RPMI7951 (cell line): ENCODE measurements at regions not wholly inside any gene's neighbourhood (a gene's known extent, or its start where the extent isn't known, plus 50 kb on each side); places are given as distances from the start of the nearest gene placed in this dataset.

Source experiments
- DNase-seq: peaks from one replicate; pipeline ENCODE4 v3.0.0-alpha.2; 2012; ENCODE audit warnings: low read depth

DNA sequence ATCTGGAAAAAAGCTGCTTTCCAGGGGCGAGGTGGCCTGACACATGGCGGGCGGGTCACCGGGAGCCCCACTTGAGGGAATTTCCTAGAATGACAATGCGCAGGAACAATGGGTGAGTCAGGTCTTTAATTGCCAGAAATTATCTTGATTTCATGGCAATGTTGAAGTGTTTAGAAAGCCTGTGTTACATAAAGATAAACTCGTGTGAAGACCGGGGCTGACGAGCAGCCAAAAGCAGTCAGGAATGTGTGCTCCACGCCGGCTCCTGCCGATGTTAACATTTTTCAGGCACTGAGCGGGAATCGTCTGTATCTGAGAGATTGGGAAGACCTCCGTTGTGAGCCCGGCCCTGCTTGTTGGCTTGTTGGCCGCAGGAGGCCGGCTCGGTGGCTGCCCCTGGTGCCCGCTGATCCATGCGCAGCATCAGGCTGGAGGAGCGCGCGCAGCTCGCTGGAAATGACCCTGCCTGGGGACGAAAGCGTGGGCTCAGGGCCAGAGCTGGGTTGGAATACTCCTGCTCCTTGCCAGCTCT is 353.1 kb downstream of the FOXL1 start:
- peak; percentile 92 for DNase-seq

DNA sequence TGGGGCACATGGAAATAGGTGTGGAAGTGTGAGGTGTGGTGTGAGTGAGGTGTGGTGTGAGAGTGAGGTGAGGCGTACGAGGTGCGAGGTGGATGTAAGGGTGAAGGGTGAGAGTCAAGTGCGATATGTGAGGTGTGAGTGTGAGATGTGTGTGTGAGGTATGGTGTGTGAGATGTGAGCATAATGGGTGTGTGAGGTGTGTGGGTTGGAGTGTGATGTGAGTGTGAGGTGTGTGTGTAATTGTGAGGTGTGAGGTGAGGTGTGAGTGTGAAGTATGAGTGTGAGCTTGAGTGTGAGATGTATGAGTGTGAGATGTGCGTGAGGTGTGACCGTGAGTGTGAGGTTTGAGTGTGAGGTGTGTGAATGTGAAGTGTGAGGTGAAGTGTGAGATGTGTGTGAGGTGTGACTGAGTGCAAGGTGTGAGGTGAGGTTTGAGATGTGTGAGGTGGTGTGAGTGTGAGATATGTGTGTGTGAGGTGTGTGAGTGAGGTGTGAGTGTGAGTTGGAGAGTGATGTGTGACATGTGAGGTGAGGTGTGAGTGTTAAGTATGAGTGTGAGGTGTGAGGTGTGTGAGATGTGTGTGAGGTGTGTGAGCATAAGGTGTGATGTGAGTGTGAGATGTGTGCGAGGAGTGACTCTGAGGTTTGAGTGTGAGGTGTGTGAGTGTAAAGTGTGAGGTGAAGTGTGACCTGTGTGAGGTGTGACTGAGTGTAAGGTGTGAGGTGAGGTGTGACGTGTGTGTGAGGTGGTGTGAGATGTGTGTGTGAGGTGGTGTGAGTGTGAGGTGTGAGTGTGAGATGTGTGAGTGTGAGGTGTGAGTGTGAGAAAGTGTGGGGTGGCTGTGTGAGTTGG is 354.0 kb downstream of the FOXL1 start:
- no peak for DNase-seq

DNA sequence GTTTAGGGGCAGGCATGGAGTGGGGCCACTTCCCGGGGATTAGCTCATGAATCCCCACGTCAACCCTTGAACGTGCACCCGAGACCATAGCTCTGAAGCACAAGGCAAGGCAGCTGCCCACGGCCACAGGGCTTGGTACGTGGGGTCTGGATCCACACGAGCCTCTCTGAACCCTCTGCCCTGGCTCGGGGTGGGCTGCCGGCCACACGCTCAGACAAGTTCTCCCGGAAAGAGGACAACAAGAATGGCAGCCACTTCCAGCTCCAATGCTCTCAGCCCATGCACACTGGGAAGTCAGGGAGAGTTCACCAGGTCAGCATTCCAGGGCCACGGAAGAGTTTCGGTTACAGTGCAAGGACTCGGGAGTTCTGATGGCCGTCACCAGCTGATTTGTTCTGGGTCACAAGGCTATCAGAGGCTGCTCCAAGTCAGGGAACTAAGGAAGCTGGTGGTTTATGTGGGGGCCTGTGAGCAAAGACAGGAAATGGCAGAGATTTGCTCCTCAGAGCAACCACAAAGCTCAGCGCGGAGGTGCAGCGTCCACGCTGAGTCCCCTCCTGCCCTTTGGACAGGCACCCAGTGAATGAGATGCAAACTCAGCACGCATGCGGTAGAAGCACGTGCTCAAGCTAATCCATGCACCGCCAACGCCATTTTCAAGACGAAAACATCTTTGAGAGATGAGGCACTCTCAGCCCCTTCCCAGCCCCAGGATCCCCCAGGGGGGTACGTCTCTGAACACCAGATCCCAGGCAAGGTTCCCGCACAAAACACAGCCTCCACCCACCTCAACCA is 356.4 kb downstream of the FOXL1 start:
- peak; percentile 80 for DNase-seq

DNA sequence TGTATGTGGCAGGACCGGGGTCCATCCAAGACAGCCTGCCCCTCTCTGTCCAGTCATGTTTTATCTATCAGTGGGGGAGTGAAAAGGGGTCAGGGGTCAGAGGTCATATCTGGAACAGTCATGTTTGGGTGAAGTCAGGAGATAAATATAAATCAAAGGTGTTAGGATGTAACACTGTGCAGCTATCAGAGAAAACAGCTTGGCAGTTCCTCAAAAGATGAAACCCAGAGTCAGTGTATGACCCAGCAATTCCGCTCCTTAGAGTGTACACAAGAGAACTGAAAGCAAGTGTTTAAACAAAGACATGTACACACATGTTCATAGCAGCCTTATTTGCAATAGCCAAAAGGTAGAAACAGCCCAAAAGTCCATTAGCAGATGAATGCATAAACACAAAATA is 361.3 kb downstream of the FOXL1 start:
- no peak for DNase-seq

DNA sequence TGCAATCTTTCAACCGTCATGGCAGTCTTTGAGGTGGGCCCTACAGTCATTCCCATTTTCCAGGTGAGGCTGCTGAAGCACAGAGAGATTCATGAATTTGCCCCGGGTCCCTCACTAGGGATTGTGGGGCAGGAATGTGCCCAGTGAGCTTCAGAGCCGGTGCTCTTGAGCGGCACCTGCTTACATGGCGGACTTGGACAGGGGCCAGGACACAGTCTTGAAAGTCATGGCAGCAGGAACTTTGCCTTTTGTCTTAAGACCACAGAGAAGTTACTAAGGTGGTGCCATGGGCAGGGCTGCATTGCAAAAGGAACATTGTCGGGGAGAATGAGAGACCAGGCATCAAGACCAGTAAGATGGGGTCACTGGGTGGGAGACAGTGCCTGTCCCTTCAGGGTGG is 363.4 kb downstream of the FOXL1 start:
- no peak for DNase-seq

DNA sequence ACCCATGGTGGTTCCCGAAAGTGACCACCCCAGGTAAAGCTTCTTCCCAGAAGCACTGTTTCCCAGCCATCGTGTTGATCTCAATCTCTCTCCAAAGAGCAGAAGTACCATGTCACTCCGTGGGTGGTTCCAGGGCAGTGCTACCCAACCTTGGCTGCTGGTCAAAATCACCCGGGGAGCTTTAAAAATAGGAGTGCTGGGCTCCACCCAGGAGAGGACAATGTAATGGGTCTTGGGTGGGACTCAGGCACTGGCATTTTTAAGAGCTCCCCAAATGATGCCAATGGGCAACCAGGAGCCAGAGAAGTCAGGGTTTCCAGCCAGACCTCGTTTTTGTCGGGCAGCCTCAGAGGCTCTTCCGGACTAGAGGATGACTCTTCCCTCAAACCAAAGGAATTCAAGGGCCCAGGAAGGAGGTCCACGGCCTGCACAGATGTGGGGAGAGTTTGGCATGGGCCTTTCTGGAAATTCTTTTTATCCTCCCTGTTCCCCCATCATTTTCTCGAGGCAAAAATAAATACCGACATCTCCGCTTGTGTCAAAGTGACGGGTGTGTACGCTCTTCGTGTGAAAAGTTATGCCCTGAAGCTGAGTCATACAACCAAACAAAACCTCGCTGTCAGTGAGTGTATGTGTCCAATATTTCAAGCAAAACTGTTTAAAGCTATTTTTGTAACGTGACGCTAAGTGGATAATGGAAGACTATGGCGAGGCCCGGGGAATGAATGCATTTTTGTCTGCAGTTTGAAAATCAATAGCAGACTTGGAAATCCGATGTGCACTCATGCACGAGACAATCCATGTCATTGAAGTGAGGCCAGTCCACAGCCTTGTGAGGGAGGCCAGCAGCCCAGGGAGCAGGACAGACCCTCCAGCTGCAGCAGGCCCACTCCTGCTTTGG is 364.1 kb downstream of the FOXL1 start:
- DNase-seq: peak; percentile 92

DNA sequence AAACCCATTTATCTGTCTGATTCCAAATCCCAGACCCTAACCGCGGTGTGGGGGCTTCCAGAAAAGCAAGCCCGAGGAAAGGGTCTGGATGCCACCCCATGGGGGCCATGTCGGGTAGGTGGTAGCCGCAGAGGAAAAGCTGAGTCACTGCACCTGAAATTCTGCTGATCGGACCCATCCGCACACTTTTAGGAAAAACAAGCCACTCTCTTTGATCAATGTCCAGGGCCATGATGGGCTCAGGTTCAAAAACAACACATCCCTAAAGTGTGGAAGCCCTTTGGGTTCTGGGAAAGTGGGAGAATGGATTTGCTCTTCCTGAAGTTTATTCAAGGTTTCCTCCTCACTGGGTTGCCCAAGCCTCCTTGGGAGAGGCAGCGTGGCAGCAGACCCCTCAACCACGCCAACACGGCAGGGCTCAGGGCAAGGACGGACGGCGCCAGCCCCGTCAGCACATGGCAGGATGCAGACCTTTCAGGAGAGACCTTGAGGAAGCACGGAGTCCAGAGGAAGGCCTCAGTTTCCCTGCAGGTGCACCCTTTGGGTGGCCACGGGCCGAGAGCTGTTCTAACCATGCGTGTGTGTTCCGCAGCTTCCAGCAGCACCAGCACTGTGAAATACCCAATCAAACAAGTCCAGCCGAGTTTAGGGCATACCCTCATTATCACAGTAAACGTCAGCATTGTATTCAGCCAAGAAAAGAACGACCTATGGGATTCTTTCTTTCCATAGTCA is 367.0 kb downstream of the FOXL1 start:
- DNase-seq: no peak

DNA sequence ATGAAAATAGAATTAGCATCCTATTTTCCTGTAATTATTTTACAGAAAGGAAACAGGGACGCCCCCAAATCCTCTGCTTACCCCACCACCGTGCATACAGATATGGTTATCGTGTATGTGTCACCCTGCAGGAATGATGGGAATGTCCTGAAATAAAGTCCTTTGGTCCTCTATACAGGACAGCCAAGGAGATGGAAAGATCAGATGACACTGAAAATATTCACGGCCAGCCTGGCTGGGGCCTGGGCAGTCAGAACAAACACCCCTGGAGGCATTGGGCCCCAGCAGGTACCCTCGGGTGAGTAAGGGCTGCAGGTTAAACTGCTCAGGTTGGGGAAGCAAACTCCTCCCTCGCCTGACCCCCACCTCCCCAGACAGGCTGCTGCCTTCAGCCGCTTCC is 368.0 kb downstream of the FOXL1 start:
- peak; percentile 64 for DNase-seq

DNA sequence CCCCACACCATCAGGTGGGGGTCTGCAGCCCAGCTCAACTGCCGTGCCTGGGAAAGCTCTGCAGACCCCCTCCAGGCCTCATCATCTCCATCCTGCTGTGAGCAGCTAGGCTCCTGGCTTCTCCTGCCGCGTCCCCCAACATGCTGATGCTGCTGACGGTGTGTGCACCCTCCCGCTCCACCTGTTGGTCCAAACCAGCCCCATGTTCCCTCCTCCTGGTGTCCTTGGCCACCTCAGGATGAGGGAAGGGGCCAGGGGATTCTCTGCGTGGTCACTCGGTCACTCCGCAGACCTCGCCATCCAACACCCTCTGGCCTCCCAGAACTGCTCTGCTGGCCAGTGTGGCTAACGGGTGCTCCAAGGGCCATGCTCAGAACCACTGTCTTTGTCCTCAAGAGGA is 368.6 kb downstream of the FOXL1 start:
- DNase-seq: no peak

DNA sequence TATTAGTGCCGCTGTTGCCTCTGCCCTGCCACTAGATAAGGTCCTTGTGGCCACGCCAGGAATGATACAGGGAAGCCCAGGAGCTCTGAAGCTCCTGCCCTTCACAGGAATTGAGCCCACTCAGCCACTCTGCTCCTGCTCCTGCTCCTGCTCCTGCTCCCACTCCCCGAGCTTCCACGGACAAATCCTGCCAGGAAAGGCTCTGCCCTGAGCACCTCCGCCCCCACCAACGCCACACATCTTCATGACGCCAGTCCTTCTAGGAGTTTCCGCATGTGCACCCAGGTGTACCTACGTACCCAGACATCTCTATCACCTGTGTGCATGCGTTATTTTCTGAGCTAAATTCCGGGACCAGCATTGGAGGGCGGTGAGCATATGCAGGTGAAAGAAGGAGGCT is 369.1 kb downstream of the C16orf95 start:
- DNase-seq: no peak

DNA sequence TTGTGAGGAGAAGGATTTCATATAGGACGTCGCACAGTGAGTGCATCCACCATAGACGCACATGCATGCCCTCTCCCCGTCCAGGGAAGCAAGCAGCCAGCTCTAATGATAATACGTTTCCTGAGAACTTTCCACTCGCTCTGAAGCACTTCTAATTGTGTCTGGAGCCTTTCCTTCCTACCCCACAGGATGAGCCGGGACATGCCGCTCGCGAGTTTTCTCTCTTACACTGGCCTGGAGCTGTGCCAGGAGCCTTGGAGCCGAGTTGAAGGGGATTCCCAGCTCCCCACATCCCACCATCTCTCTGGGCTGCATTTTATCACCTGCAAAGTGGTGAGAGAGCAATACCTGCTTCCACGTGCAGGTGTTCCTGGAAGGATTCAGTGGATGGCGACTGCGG is 368.1 kb downstream of the C16orf95 start:
- DNase-seq: no peak

DNA sequence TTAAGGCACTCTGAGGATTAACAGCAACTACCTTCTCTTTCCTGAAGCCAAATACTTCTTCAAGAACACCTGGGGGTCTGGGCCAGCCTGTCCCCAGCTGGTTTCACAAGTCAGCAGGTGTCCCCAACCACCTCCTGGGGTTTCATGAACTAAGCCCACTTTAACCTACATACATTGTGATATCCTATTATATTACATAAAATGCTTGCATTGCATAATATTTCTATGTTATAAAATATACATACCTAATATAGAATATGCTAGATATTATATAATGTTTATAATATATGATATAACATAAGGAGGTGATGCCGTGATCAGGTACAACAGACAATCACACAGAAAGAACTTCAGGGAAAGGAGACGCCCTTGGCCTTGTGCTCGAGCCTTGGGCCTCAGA is 367.6 kb downstream of the C16orf95 start:
- no peak for DNase-seq

DNA sequence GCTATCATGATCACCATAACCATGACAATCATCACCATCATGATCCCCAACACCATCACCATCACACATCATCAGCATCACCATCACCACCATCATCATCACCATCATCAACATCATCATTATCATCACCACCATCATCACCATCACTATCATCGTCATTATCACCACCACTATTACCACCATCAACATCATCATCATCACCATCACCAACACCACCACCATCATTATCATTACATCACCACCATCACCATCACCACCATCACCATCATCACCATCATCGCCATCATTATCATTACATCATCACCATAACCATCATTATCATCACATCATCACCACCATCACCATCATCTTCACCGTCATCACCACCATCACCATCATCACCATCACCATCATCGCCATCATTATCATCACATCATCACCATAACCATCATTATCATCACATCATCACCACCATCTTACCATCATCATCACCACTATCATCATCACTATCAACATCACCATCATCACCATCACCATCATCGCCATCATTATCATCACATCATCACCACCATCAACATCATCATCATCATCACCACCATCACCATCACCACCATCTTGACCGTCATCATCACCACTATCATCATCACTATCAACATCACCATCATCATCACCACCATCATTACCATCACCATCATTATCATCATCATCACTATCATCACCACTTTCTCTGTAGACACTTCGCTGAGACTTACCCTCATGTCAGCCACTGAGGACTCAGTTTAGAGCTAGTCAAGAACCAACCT is 366.0 kb downstream of the C16orf95 start:
- no peak for DNase-seq

DNA sequence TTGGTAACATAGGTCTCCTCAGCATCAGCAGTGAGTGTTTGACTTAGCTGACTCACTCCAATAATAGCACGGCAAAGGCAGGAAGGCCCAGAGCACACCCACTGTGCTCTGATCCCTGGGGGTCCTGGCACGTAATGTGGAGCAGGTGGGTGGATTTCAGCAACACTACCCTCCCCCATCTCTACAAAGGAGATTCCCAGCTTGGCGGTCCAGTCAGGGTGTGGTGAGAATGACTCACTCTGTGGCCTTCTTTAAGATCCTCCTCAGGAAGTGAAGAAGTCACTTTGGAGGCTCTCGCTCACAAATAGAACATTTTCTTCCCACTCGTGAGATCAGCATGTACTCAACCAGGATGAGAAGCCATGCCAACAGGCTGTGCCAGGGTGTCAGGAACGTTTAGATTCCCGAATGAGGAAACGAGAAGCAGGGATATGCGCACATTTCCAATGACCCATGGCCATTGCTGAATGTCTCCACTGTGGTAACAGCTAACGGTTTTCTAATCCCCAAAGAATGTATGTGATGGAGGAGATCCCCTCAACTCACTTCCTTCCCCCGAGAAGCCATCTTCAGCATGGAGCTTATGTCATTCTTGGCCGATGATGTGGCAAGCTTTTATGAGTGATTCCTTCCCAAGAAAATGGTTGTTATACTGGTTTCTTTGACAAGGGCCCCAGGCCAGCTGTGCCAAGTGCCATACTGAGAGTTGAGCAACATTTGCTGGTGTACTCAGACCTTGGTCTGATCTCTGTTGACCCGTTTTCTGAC is 365.2 kb downstream of the C16orf95 start:
- DNase-seq: peak; percentile 99

DNA sequence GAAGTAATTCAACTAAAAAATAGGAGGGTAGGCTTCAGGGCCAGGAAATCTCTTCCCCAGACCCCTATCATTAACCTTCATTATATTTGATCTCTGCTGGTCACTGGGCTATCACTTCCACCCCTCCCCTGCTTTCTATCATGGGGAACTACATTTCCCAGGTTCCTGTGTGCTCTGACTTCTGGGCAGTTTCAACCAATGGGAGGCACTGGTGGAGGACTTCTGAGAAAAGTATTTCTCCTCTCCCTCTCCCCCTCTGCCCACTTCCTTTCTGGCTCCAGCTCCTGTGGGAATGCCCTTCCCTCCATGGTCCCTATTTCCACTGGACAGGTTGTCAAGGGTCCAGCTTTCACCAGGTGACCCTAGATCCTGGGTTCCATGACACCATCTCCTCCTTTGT is 364.4 kb downstream of the C16orf95 start:
- DNase-seq: peak; percentile 70

DNA sequence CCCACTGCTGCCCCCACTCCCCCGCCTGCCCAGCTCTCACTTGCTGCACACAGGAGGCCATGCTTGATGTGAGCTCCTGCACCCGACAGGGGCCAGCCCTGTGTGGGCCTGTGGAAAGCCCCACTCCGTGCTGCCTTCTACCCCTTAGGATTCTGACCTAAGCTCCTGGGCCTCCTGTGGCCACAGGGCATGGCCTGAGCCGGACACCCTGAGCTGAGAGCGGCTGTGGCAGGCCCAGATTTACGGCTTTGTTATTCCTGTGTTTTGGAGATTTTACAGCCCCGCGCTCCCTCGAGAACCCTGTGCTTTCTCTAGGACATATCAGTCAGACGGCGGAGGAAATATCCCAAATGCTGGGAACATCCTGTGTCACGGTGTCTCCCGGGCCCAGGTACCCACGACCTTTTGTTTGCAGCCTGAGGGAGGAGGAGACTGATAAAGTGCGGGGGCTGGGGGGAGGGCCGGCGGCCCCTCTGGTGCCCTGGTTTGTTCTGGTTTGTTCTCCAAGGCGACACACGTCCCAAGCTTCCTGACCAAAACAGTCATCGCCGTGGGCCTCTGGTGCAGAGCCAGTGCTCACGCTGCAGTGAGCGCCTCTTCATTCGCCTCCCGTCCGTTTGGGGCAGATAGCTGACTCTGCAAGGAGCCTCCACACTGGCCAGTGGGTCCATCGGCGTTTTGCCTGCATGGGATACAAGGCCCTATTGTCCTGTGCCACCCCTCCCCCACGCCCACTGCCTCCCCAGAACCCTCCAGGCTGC is 363.4 kb downstream of the C16orf95 start:
- DNase-seq: no peak

DNA sequence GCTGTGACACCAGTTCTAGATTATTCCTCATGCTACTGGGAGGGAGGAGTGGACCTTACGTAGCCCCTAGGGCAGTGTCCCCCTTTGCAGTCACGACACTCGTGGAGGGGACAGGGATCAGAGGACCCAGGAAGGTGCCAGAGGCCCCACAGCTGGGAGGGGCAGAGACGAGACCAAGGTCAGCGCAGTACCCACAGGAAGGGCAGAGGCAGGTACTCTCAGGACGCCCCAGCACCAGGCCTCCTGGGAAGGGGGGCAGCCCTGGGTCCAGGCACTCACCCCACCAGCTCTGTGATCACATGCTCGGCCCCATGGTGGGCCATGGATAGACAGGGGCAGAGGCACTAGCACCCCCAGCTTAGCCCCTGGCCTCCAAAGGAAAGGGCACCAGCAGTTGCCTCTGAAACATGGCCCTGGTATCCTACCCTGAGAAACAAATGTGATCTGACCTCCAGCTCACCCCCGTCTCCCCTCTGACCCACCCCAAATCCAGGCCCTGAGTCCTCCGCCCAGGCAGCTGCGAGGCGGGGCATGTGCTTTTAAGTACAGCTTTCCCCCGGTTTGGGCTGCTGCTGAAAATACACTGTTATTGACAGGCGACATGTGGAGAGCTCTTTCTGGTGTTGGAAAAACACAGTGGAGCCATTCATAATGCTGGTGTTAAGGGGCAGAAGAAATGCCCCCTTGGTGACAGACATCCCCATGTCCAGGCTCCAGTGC is 361.9 kb downstream of the C16orf95 start:
- DNase-seq: no peak

DNA sequence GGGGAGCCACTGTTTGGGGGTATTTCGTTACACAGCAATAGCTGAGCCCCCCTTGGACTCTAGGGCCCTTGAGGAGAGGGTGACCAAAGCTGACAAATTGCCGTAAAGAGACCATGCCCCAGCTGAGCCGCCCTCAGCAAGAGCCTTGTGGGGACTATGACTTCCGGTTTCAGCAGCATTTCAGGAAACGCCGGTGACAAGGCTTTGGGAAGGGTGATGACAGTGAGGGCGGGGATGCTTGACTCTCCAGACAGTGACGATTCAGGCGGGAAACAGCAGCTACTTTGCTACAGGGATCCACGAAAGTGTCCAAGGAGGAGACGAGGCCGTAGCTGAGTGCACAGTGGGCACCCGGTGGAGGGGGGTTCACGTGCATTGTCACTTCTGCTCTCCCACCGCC is 360.8 kb downstream of the C16orf95 start:
- no peak for DNase-seq
